NCI-H146 treated with DMSO at 0.1 percent for 48 hours (cell line): ENCODE measurements at regions not wholly inside any gene's neighbourhood (a gene's known extent, or its start where the extent isn't known, plus 50 kb on each side); places are given as distances from the start of the nearest gene placed in this dataset.
"Not testable (repeated sequence)": the region's sequence is repeated elsewhere in the genome, so short reads cannot be mapped to it uniquely, and the experiment has no call there.

Experiments
- DNase-seq: peaks from one replicate; lab custom pipeline; 2025; ENCODE audit not compliant: unreplicated experiment; lab: John Stamatoyannopoulos, UW

GRCh38 chr6:27178860-27179259, 68.6 kb upstream of the PRSS16 start:
- DNase-seq, result no peak

- no peak for DNase-seq
These were observed 64.3 kb upstream of the PRSS16 start for GRCh38 chr6:27183060-27183832.

GRCh38 chr6:27187231-27188060, 60.1 kb upstream of the PRSS16 start:
- DNase-seq, result no peak

- peak; percentile 16 for DNase-seq
These were observed 59.2 kb upstream of the PRSS16 start for GRCh38 chr6:27188061-27188884.

- peak; percentile 60 for DNase-seq
These were observed 58.5 kb upstream of the PRSS16 start for GRCh38 chr6:27188885-27189418.

GRCh38 chr6:27190126-27190525, 57.4 kb upstream of the PRSS16 start:
- no peak for DNase-seq

GRCh38 chr6:27194453-27194852, 53.0 kb upstream of the PRSS16 start:
- not testable (repeated sequence) for DNase-seq

- not testable (repeated sequence) for DNase-seq
These were observed 52.0 kb upstream of the PRSS16 start for GRCh38 chr6:27195547-27195946.
